GM12872 (cell line): ENCODE measurements at regions not wholly inside any gene's neighbourhood (a gene's known extent, or its start where the extent isn't known, plus 50 kb on each side); places are given as distances from the start of the nearest gene placed in this dataset.

ENCODE experiments used
- CTCF ChIP-seq: IDR thresholded peaks from 3 replicates; pipeline ENCODE4 v1.5.1; 2011; ENCODE audit warnings: low read depth, mild to moderate bottlenecking, low read length, moderate library complexity; ENCODE audit not compliant: insufficient read depth

GRCh38 chr2:14737201-14737600 is 104.7 kb downstream of the LRATD1 start:
- no peak for TF ChIP-seq CTCF

GRCh38 chr2:14743861-14744260 is 111.3 kb downstream of the LRATD1 start:
- no peak for TF ChIP-seq CTCF

- TF ChIP-seq CTCF, result no peak
Measured at GRCh38 chr2:14745288-14746076, 113.0 kb downstream of the LRATD1 start.

- TF ChIP-seq CTCF, result no peak
Measured at GRCh38 chr2:14746133-14746532, 113.6 kb downstream of the LRATD1 start.

GRCh38 chr2:14747447-14747846 is 114.9 kb downstream of the LRATD1 start:
- no peak for TF ChIP-seq CTCF

- no peak for TF ChIP-seq CTCF
Measured at GRCh38 chr2:14749884-14750283, 117.4 kb downstream of the LRATD1 start.

GRCh38 chr2:14750433-14750832 is 117.9 kb downstream of the LRATD1 start:
- no peak for TF ChIP-seq CTCF

- no peak for TF ChIP-seq CTCF
Measured at GRCh38 chr2:14751581-14751980, 119.1 kb downstream of the LRATD1 start.
